DMS79 treated with DMSO at 0.1 percent for 48 hours (cell line): ENCODE measurements at regions not wholly inside any gene's neighbourhood (a gene's known extent, or its start where the extent isn't known, plus 50 kb on each side); places are given as distances from the start of the nearest gene placed in this dataset.

Experiments used
- DNase-seq: peaks from one replicate; lab custom pipeline; 2025; lab: John Stamatoyannopoulos, UW

GRCh38 chr16:73255031-73255430 lies 207.1 kb upstream of the ZFHX3 start:
- no peak for DNase-seq

GRCh38 chr16:73253922-73254480 lies 206.1 kb upstream of the ZFHX3 start:
- DNase-seq, result no peak

- no peak for DNase-seq
Measured at GRCh38 chr16:73252446-73252845, 204.5 kb upstream of the ZFHX3 start.

GRCh38 chr16:73251608-73252007 lies 203.7 kb upstream of the ZFHX3 start:
- DNase-seq, result no peak

GRCh38 chr16:73248316-73248715 lies 200.4 kb upstream of the ZFHX3 start:
- no peak for DNase-seq

GRCh38 chr16:73240920-73241319 lies 193.0 kb upstream of the ZFHX3 start:
- DNase-seq, result no peak

GRCh38 chr16:73237601-73238000 lies 189.7 kb upstream of the ZFHX3 start:
- DNase-seq, result no peak

- no peak for DNase-seq
Measured at GRCh38 chr16:73234496-73234895, 186.6 kb upstream of the ZFHX3 start.

- no peak for DNase-seq
Measured at GRCh38 chr16:73233846-73234424, 186.0 kb upstream of the ZFHX3 start.

- DNase-seq, result no peak
Measured at GRCh38 chr16:73233329-73233765, 185.4 kb upstream of the ZFHX3 start.

- DNase-seq, result peak; percentile 41
Measured at GRCh38 chr16:73232555-73233328, 184.8 kb upstream of the ZFHX3 start.

GRCh38 chr16:73231944-73232554 lies 184.1 kb upstream of the ZFHX3 start:
- peak; percentile 41 for DNase-seq

GRCh38 chr16:73231379-73231778 lies 183.5 kb upstream of the ZFHX3 start:
- no peak for DNase-seq

GRCh38 chr16:73230651-73231050 lies 182.7 kb upstream of the ZFHX3 start:
- no peak for DNase-seq

- no peak for DNase-seq
Measured at GRCh38 chr16:73228649-73229048, 180.7 kb upstream of the ZFHX3 start.

- DNase-seq, result no peak
Measured at GRCh38 chr16:73226675-73227074, 178.7 kb upstream of the ZFHX3 start.

GRCh38 chr16:73225983-73226382 lies 178.1 kb upstream of the ZFHX3 start:
- no peak for DNase-seq

- DNase-seq, result no peak
Measured at GRCh38 chr16:73220836-73221235, 172.9 kb upstream of the ZFHX3 start.

GRCh38 chr16:73219176-73219575 lies 171.2 kb upstream of the ZFHX3 start:
- no peak for DNase-seq

- DNase-seq, result no peak
Measured at GRCh38 chr16:73217654-73218053, 169.7 kb upstream of the ZFHX3 start.

- no peak for DNase-seq
Measured at GRCh38 chr16:73216932-73217331, 169.0 kb upstream of the ZFHX3 start.

- no peak for DNase-seq
Measured at GRCh38 chr16:73215678-73216377, 167.9 kb upstream of the ZFHX3 start.
